Body of pancreas (tissue), 4 donors: ENCODE measurements at regions not wholly inside any gene's neighbourhood (a gene's known extent, or its start where the extent isn't known, plus 50 kb on each side); places are given as distances from the start of the nearest gene placed in this dataset.

Experiments
- CTCF ChIP-seq, 7 experiments: fragments of 450-650 bp in 4 of 7; fragments of 200-600 bp in 3 of 7; sonication (generic) in 3 of 7; IDR thresholded peaks; one replicate each; pipeline ENCODE4 v1.5.1; 2016 to 2019; ENCODE audit warnings: antibody characterized with exemption in 7 of 7
- POLR2A ChIP-seq, 3 donors: fragments of 450-650 bp; IDR thresholded peaks; one replicate each; pipeline ENCODE4 v1.6.1; 2016; ENCODE audit warnings: antibody characterized with exemption in 3 of 3, mild to moderate bottlenecking in 2 of 3

DNA sequence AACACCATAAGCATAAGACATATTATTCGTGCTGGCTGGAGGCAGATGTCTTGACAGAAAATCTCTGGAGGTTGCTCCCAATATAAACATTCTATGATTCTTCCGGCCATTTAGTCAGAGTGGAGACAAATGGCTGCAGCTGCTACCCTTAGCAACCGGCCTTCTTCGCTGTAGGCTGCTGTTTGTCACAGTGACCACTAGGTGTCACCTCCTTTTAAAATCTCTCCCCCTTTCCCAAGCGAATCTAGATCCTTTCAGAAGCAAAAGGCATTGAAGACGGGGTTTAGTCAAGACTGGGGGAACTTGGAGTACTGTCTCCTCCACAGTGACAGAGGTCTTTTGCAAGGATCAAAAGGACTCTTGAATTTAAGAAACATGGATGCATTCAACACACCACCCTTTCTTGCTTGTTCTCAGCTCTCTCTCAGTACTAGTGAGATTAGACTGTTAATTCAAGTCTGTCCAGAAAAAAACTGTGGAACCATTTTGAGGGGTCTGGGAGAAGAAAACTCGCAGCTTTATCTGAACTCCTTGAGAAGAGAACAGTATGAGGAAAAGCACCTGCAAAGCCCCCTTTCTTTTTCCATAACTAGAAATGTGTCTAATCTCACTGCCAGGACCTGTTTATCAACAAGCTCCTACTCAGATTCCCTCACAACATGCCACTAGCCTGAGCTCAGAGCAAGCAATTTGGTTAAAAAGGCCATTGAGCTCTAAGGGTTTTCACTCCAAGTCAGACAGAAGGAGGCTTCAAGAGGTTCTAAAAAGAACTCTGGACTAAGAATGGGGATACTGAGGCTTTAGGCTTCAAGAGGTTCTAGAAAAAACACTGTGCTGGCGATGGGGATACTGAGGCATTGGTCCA lies 408.3 kb upstream of the PLXNA2 start:
- TF ChIP-seq CTCF (IDR thresholded peaks at IDR 0.05) (peak; percentile 76 to 84 (median 83)), POLR2A (IDR thresholded peaks at IDR 0.05) (no peak)
